Neural progenitor cell (in vitro differentiated cells): ENCODE measurements at regions not wholly inside any gene's neighbourhood (a gene's known extent, or its start where the extent isn't known, plus 50 kb on each side); places are given as distances from the start of the nearest gene placed in this dataset.

Experiments used
- DNase-seq: peaks from one replicate; pipeline ENCODE4 v3.0.0-alpha.2; 2016; ENCODE audit warnings: low spot score
- H2AFZ ChIP-seq: fragments of 200-600 bp; sonication (generic); replicated peaks from 2 replicates; pipeline ENCODE4 v1.6.1; 2016; ENCODE audit warnings: antibody characterized with exemption
- H3F3A ChIP-seq: fragments of 200-600 bp; sonication (generic); 2 replicates; pipeline ENCODE4 v1.6.1; 2016; ENCODE audit warnings: antibody characterized with exemption, low read depth
- H3K27ac ChIP-seq: fragments of 200-600 bp; sonication (generic); 2 replicates; pipeline ENCODE4 v1.5.1; 2016; ENCODE audit warnings: mild to moderate bottlenecking
- H3K27me3 ChIP-seq: fragments of 200-600 bp; sonication (generic); 2 replicates; pipeline ENCODE4 v1.6.1; 2016; ENCODE audit warnings: mild to moderate bottlenecking, moderate library complexity
- H3K36me3 ChIP-seq: fragments of 200-600 bp; sonication (generic); 2 replicates; pipeline ENCODE4 v1.5.1; 2016
- H3K4me1 ChIP-seq: fragments of 200-600 bp; sonication (generic); 2 replicates; pipeline ENCODE4 v1.6.1; 2016; ENCODE audit warnings: mixed run types
- H3K4me2 ChIP-seq: fragments of 200-600 bp; sonication (generic); 2 replicates; pipeline ENCODE4 v1.6.1; 2016
- H3K4me3 ChIP-seq: fragments of 200-600 bp; sonication (generic); 2 replicates; pipeline ENCODE4 v1.5.1; 2016
- H3K79me2 ChIP-seq: fragments of 200-600 bp; sonication (generic); 2 replicates; pipeline ENCODE4 v1.6.1; 2016; ENCODE audit warnings: low read depth
- H3K9ac ChIP-seq: fragments of 200-600 bp; sonication (generic); 2 replicates; pipeline ENCODE4 v1.6.1; 2016
- H3K9me3 ChIP-seq: fragments of 200-600 bp; sonication (generic); 2 replicates; pipeline ENCODE4 v1.5.1; 2016; ENCODE audit warnings: low read depth
- H4K20me1 ChIP-seq: fragments of 200-600 bp; sonication (generic); 2 replicates; pipeline ENCODE4 v1.6.1; 2016; ENCODE audit warnings: low read depth
- H3K27ac Mint-ChIP-seq: 3 replicates; pipeline ENCODE4 v1.8.0; 2021; ENCODE audit warnings: mixed read lengths
- H3K27me3 Mint-ChIP-seq: 2 replicates; pipeline ENCODE4 v1.8.0; 2022; ENCODE audit warnings: low read depth, mild to moderate bottlenecking, inconsistent platforms, moderate library complexity, mixed read lengths; ENCODE audit not compliant: insufficient read depth
- H3K36me3 Mint-ChIP-seq: 3 replicates; pipeline ENCODE4 v1.8.0; 2021; ENCODE audit warnings: mixed read lengths
- H3K4me1 Mint-ChIP-seq: 3 replicates; pipeline ENCODE4 v1.8.0; 2021; ENCODE audit warnings: mixed read lengths
- H3K4me3 Mint-ChIP-seq: 3 replicates; pipeline ENCODE4 v1.8.0; 2021; ENCODE audit warnings: mild to moderate bottlenecking, moderate library complexity, mixed read lengths
- H3K9me3 Mint-ChIP-seq: 3 replicates; pipeline ENCODE4 v1.8.0; 2020; ENCODE audit warnings: mixed read lengths
- CTCF ChIP-seq: fragments of 200-600 bp; sonication (generic); IDR thresholded peaks from 2 replicates; pipeline ENCODE4 v1.5.1; 2017; ENCODE audit warnings: antibody characterized with exemption, mild to moderate bottlenecking
- EZH2 ChIP-seq: fragments of 200-600 bp; sonication (generic); IDR thresholded peaks from 2 replicates; pipeline ENCODE4 v1.6.1; 2017; ENCODE audit warnings: antibody characterized with exemption, mild to moderate bottlenecking, moderate library complexity
- EZH2phosphoT487 ChIP-seq: fragments of 200-600 bp; sonication (generic); IDR thresholded peaks from 2 replicates; pipeline ENCODE4 v1.6.1; 2017; ENCODE audit warnings: antibody characterized with exemption

GRCh38 chr17:71527311-71527710 lies 593.5 kb upstream of the SOX9 start:
- Histone ChIP-seq H3K79me2 (no peaks in the 10 kb centered on the region), H3F3A (no peaks in the 10 kb centered on the region), H2AFZ (no peak overlapping the region), H4K20me1 (no peaks in the 10 kb centered on the region), H3K27me3 (no peaks in the 10 kb centered on the region), H3K9ac (no peak overlapping the region), H3K4me2 (no peak overlapping the region), H3K9me3 (no peaks in the 10 kb centered on the region), H3K4me1 (no peaks in the 10 kb centered on the region), H3K36me3 (no peaks in the 10 kb centered on the region), H3K4me3 (no peak overlapping the region), H3K27ac (no peak overlapping the region)
- DNase-seq, result no peak
- Mint-ChIP-seq H3K4me1 (no peaks in the 10 kb centered on the region), H3K9me3 (no peaks in the 10 kb centered on the region), H3K4me3 (no peak overlapping the region), H3K27me3 (no peaks in the 10 kb centered on the region), H3K27ac (no peak overlapping the region), H3K36me3 (no peaks in the 10 kb centered on the region)
- TF ChIP-seq EZH2, result no peak
- no peak for TF ChIP-seq CTCF
- TF ChIP-seq EZH2phosphoT487, result no peak

- H3K36me3 ChIP-seq, result no peaks in the 10 kb centered on the region
- Mint-ChIP-seq H3K4me1 (no peaks in the 10 kb centered on the region), H3K4me3 (no peak overlapping the region), H3K27me3 (no peaks in the 10 kb centered on the region), H3K36me3 (no peaks in the 10 kb centered on the region), H3K9me3 (no peaks in the 10 kb centered on the region), H3K27ac (no peak overlapping the region)
- no peaks in the 10 kb centered on the region for H3F3A ChIP-seq
- TF ChIP-seq CTCF, result no peak
- TF ChIP-seq EZH2, result no peak
- no peak for TF ChIP-seq EZH2phosphoT487
- no peaks in the 10 kb centered on the region for H3K27me3 ChIP-seq
- no peak overlapping the region for H3K4me2 ChIP-seq
- no peak overlapping the region for H3K4me3 ChIP-seq
- H4K20me1 ChIP-seq, result no peaks in the 10 kb centered on the region
- H3K9me3 ChIP-seq, result no peaks in the 10 kb centered on the region
- H2AFZ ChIP-seq, result no peak overlapping the region
- no peaks in the 10 kb centered on the region for H3K4me1 ChIP-seq
- no peak for DNase-seq
- no peaks in the 10 kb centered on the region for H3K79me2 ChIP-seq
- no peak overlapping the region for H3K27ac ChIP-seq
- no peak overlapping the region for H3K9ac ChIP-seq
Measured at GRCh38 chr17:71528210-71528609, 592.6 kb upstream of the SOX9 start.

- Histone ChIP-seq H3K9ac (no peak overlapping the region), H4K20me1 (no peaks in the 10 kb centered on the region), H3K4me1 (no peaks in the 10 kb centered on the region), H3K4me2 (no peak overlapping the region), H3K27ac (no peak overlapping the region), H3K36me3 (no peaks in the 10 kb centered on the region), H3K9me3 (no peaks in the 10 kb centered on the region), H3K79me2 (no peaks in the 10 kb centered on the region), H3K27me3 (no peaks in the 10 kb centered on the region), H3F3A (no peaks in the 10 kb centered on the region), H3K4me3 (no peak overlapping the region), H2AFZ (no peak overlapping the region)
- Mint-ChIP-seq H3K27ac (no peak overlapping the region), H3K27me3 (no peaks in the 10 kb centered on the region), H3K4me3 (no peak overlapping the region), H3K9me3 (no peaks in the 10 kb centered on the region), H3K4me1 (no peaks in the 10 kb centered on the region), H3K36me3 (no peaks in the 10 kb centered on the region)
- TF ChIP-seq EZH2phosphoT487 (no peak), EZH2 (no peak), CTCF (no peak)
- no peak for DNase-seq
Measured at GRCh38 chr17:71530248-71530647, 590.6 kb upstream of the SOX9 start.

- Histone ChIP-seq H3K9ac (no peak overlapping the region), H4K20me1 (no peaks in the 10 kb centered on the region), H3K79me2 (no peaks in the 10 kb centered on the region), H2AFZ (no peak overlapping the region), H3K9me3 (no peaks in the 10 kb centered on the region), H3K4me1 (no peaks in the 10 kb centered on the region), H3K4me2 (no peak overlapping the region), H3K27me3 (no peaks in the 10 kb centered on the region), H3K4me3 (no peak overlapping the region), H3F3A (no peaks in the 10 kb centered on the region), H3K27ac (no peak overlapping the region), H3K36me3 (no peaks in the 10 kb centered on the region)
- Mint-ChIP-seq H3K9me3 (no peaks in the 10 kb centered on the region), H3K4me1 (no peaks in the 10 kb centered on the region), H3K36me3 (no peaks in the 10 kb centered on the region), H3K27ac (no peak overlapping the region), H3K4me3 (no peak overlapping the region), H3K27me3 (no peaks in the 10 kb centered on the region)
- no peak for DNase-seq
- TF ChIP-seq EZH2 (no peak), CTCF (no peak), EZH2phosphoT487 (no peak)
Measured at GRCh38 chr17:71535321-71535720, 585.5 kb upstream of the SOX9 start.
